Endodermal cell (in vitro differentiated cells): ENCODE measurements at regions not wholly inside any gene's neighbourhood (a gene's known extent, or its start where the extent isn't known, plus 50 kb on each side); places are given as distances from the start of the nearest gene placed in this dataset.
"Not testable (repeated sequence)": the region's sequence is repeated elsewhere in the genome, so short reads cannot be mapped to it uniquely, and the experiment has no call there.

Experiments used
- DNase-seq: peaks from one replicate; pipeline ENCODE4 v3.0.0-alpha.2; 2017
- H3K27ac ChIP-seq: 2 replicates; pipeline ENCODE4 v1.5.1; 2013; ENCODE audit warnings: mild to moderate bottlenecking, low read depth, low read length, moderate library complexity
- H3K27me3 ChIP-seq: 2 replicates; pipeline ENCODE4 v1.6.1; 2013; ENCODE audit warnings: mild to moderate bottlenecking, low read length, moderate library complexity; ENCODE audit not compliant: insufficient read depth, control insufficient read depth, poor library complexity, severe bottlenecking
- H3K36me3 ChIP-seq: 2 replicates; pipeline ENCODE4 v1.7.0; 2013; ENCODE audit warnings: mild to moderate bottlenecking, low read length, moderate library complexity; ENCODE audit not compliant: control insufficient read depth, insufficient read depth
- H3K4me1 ChIP-seq: one replicate; pipeline ENCODE4 v1.7.0; 2013; ENCODE audit warnings: low read length; ENCODE audit not compliant: control insufficient read depth, insufficient read depth
- H3K4me3 ChIP-seq: 2 replicates; pipeline ENCODE4 v1.5.1; 2013; ENCODE audit warnings: mild to moderate bottlenecking, low read length, moderate library complexity
- H3K9ac ChIP-seq: 2 replicates; pipeline ENCODE4 v1.6.1; 2013; ENCODE audit warnings: mild to moderate bottlenecking, low read length, moderate library complexity; ENCODE audit not compliant: poor library complexity, severe bottlenecking; ENCODE audit errors: extremely low read depth
- H3K9me3 ChIP-seq: 2 replicates; pipeline ENCODE4 v1.6.1; 2013; ENCODE audit warnings: mild to moderate bottlenecking, low read length, moderate library complexity; ENCODE audit not compliant: control insufficient read depth
- H3K27ac Mint-ChIP-seq: 2 replicates; pipeline ENCODE4 v1.8.0; 2020; ENCODE audit warnings: mixed read lengths
- H3K27me3 Mint-ChIP-seq: 2 replicates; pipeline ENCODE4 v1.8.0; 2021; ENCODE audit warnings: mild to moderate bottlenecking, mixed read lengths; ENCODE audit not compliant: insufficient read depth
- H3K36me3 Mint-ChIP-seq: 2 replicates; pipeline ENCODE4 v1.8.0; 2020; ENCODE audit warnings: low read depth, mixed read lengths
- H3K4me1 Mint-ChIP-seq: 2 replicates; pipeline ENCODE4 v1.8.0; 2020; ENCODE audit warnings: mixed read lengths
- H3K4me3 Mint-ChIP-seq: 2 replicates; pipeline ENCODE4 v1.8.0; 2020; ENCODE audit warnings: mild to moderate bottlenecking, moderate library complexity, mixed read lengths
- H3K9me3 Mint-ChIP-seq: 2 replicates; pipeline ENCODE4 v1.8.0; 2020; ENCODE audit warnings: mild to moderate bottlenecking, mixed read lengths
- CTCF ChIP-seq: fragments of 200-600 bp; sonication (generic); conservative IDR thresholded peaks from 2 replicates; pipeline ENCODE4 v1.5.0; 2021; ENCODE audit warnings: antibody characterized with exemption, mild to moderate bottlenecking
- WGBS, 2 experiments: methylation state at CpG; one replicate each; pipeline versions ENCODE4 v1.1.5 to v1.1.7; 2013; ENCODE audit warnings: missing lambda C conversion rate in 2 of 2, mixed read lengths in 1 of 2; ENCODE audit not compliant: insufficient coverage in 1 of 2, insufficient read length in 1 of 2; 5-methylcytosine and 5-hydroxymethylcytosine counted together

GRCh38 chr2:144619760-144620159, 99.8 kb upstream of the ZEB2 start:
- H3K36me3 ChIP-seq: no peaks in the 10 kb centered on the region
- H3K27ac Mint-ChIP-seq: no peak overlapping the region
- WGBS, 2 experiments: 50% methylated on average over 2 of the region's 3 CpGs; no CpG with 5 or more reads in 1 of the 2 experiments
- peaks cover 16% of the 10 kb centered on the region for H3K9me3 Mint-ChIP-seq
- no peak overlapping the region for H3K4me3 ChIP-seq
- H3K27me3 Mint-ChIP-seq: no peaks in the 10 kb centered on the region
- H3K36me3 Mint-ChIP-seq: no peaks in the 10 kb centered on the region
- no peak for TF ChIP-seq CTCF
- H3K27me3 ChIP-seq: no peaks in the 10 kb centered on the region
- no peaks in the 10 kb centered on the region for H3K9me3 ChIP-seq
- H3K27ac ChIP-seq: no peak overlapping the region
- DNase-seq: no peak
- H3K9ac ChIP-seq: no peak overlapping the region
- no peaks in the 10 kb centered on the region for H3K4me1 ChIP-seq
- no peaks in the 10 kb centered on the region for H3K4me1 Mint-ChIP-seq
- H3K4me3 Mint-ChIP-seq: no peak overlapping the region

- not testable (repeated sequence) for H3K4me3 Mint-ChIP-seq, H3K9me3 Mint-ChIP-seq, H3K27ac ChIP-seq, H3K36me3 ChIP-seq, H3K9ac ChIP-seq, H3K4me1 ChIP-seq, H3K9me3 ChIP-seq, DNase-seq, H3K27ac Mint-ChIP-seq, H3K36me3 Mint-ChIP-seq, H3K27me3 Mint-ChIP-seq, H3K4me3 ChIP-seq, H3K27me3 ChIP-seq, H3K4me1 Mint-ChIP-seq
- WGBS, 2 experiments: 86 to 100% methylated on average over 2 to 6 of the region's 6 CpGs
Observed at GRCh38 chr2:144617171-144617570, 97.3 kb upstream of the ZEB2 start.

- H3K4me3 Mint-ChIP-seq: no peak overlapping the region
Observed at GRCh38 chr2:144615866-144616565, 96.1 kb upstream of the ZEB2 start.

More at GRCh38 chr2:144615866-144616565, 96.1 kb upstream of the ZEB2 start:
- Mint-ChIP-seq H3K9me3 (peaks cover 4% of the 10 kb centered on the region), H3K36me3 (no peaks in the 10 kb centered on the region), H3K4me1 (no peaks in the 10 kb centered on the region), H3K27ac (no peak overlapping the region), H3K27me3 (peaks cover 2% of the 10 kb centered on the region)
- Histone ChIP-seq H3K27ac (no peak overlapping the region), H3K27me3 (no peaks in the 10 kb centered on the region), H3K9me3 (no peaks in the 10 kb centered on the region), H3K4me1 (no peaks in the 10 kb centered on the region), H3K4me3 (no peak overlapping the region), H3K9ac (no peak overlapping the region), H3K36me3 (no peaks in the 10 kb centered on the region)
- no peak for DNase-seq
- WGBS, 2 experiments: 61 to 67% methylated on average over 3 to 5 of the region's 5 CpGs
- TF ChIP-seq CTCF: no peak
